Stimulated activated naive B cell treated with anti-CD40 and anti-IgM and Interleukin-4, amounts not matched to agents 10 μg/mL and 1 μg/mL and 100 μg/mL, for 72 hours (primary cell): ENCODE measurements at regions not wholly inside any gene's neighbourhood (a gene's known extent, or its start where the extent isn't known, plus 50 kb on each side); places are given as distances from the start of the nearest gene placed in this dataset.

Experiments
- ATAC-seq, 2 donors: fragments of 150-1000 bp; cut with Tn5 transposase; replicated peaks; 2 replicates each; pipeline ENCODE4 v1.10.0; 2021; ENCODE audit warnings: moderate library complexity in 1 of 2
- DNase-seq: peaks from one replicate; pipeline ENCODE4 v3.0.0; 2021
- H3K27ac Mint-ChIP-seq: one replicate; pipeline ENCODE4 v1.8.0; 2022; ENCODE audit warnings: mild to moderate bottlenecking, mixed read lengths
- H3K27me3 Mint-ChIP-seq, 2 donors: one replicate each; pipeline ENCODE4 v1.8.0; 2022; ENCODE audit warnings: mixed read lengths in 2 of 2
- H3K36me3 Mint-ChIP-seq, 2 donors: one replicate each; pipeline ENCODE4 v1.8.0; 2022; ENCODE audit warnings: mixed read lengths in 2 of 2, mild to moderate bottlenecking in 1 of 2
- H3K4me1 Mint-ChIP-seq, 2 donors: one replicate each; pipeline ENCODE4 v1.8.0; 2022; ENCODE audit warnings: mixed read lengths in 2 of 2, mild to moderate bottlenecking in 1 of 2
- H3K4me3 Mint-ChIP-seq, 2 donors: one replicate each; pipeline ENCODE4 v1.8.0; 2022; ENCODE audit warnings: mild to moderate bottlenecking in 2 of 2, mixed read lengths in 2 of 2, moderate library complexity in 1 of 2
- H3K9me3 Mint-ChIP-seq, 2 donors: one replicate each; pipeline ENCODE4 v1.8.0; 2022; ENCODE audit warnings: mixed read lengths in 2 of 2, mild to moderate bottlenecking in 1 of 2

DNA sequence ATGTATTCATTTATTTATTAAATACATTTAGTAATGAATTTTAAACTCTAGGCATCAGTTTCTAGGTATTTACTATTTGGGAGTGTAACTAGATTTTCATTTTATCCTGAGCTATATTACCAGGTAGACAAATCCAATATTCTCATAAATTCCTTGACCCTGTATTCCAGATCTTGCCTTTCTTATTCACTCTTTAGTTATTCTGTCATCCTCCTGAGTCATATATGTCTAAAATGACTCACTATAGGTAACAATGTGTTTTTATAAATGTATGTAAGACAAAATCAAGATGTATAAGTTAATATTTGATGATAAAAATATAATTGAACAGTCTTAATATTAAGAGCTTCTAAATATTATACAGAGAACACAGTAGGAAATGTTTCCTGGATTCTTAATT lies 642.1 kb upstream of the NRSN1 start:
- DNase-seq = no peak
- ATAC-seq = no peak
- Mint-ChIP-seq H3K36me3 (no peaks in the 10 kb centered on the region), H3K9me3 (peaks cover 5 to 8% of the 10 kb centered on the region in 2 donors), H3K27ac (no peak overlapping the region), H3K4me3 (no peak overlapping the region), H3K27me3 (no peaks in the 10 kb centered on the region), H3K4me1 (no peaks in the 10 kb centered on the region)

DNA sequence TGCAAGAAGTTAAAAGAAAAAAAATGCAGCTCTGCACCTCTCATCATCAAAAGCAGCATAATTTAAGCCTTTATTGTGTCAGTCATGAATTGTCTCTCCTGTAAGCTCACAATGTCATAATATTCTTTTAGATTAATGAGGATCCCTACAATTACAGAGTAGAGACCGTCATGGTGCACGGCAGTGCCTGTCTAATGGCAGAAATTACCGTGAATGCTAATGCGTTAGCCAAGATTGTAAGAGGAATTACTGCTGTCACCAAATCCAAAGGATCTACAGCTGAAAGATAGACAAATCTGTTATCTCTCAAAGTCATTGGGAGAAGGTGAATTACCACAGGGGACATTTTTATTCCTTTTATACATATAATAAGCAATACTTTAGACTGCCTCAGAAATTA lies 631.6 kb upstream of the NRSN1 start:
- no peak for DNase-seq
- ATAC-seq = no peak
- Mint-ChIP-seq H3K27me3 (no peaks in the 10 kb centered on the region), H3K36me3 (no peaks in the 10 kb centered on the region), H3K27ac (no peak overlapping the region), H3K4me3 (no peak overlapping the region), H3K4me1 (no peaks in the 10 kb centered on the region), H3K9me3 (peaks cover 7 to 10% of the 10 kb centered on the region in 2 donors)

- H3K36me3 Mint-ChIP-seq = no peaks in the 10 kb centered on the region
- DNase-seq = no peak
- no peaks in the 10 kb centered on the region for H3K27me3 Mint-ChIP-seq
- no peak overlapping the region for H3K4me3 Mint-ChIP-seq
- no peaks in the 10 kb centered on the region for H3K4me1 Mint-ChIP-seq
- peaks cover 0 to 5% of the 10 kb centered on the region in 2 donors for H3K9me3 Mint-ChIP-seq
- no peak overlapping the region for H3K27ac Mint-ChIP-seq
- ATAC-seq = no peak
These were observed 628.0 kb upstream of the NRSN1 start for GRCh38 chr6:23498013-23498412.

DNA sequence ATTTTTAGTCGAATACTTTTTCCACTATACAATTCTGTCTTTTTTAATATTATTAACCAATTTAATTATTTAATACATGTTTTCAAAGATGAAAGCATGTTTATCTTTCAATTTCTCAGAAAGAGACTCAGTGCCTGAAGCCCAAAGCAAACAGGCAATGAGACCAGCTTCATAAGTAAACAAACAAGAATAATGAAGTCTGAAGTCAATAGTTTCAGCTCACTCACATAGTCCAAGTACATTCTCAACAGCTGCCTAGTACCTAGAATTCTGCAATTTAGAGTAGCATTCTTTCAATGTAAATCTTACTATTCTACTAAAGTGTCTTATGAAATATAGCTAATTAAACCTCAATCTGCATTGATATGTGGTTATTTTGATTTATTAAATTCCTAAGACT lies 626.5 kb upstream of the NRSN1 start:
- Mint-ChIP-seq H3K4me1 (no peaks in the 10 kb centered on the region), H3K27ac (no peak overlapping the region), H3K9me3 (peaks cover 0 to 5% of the 10 kb centered on the region in 2 donors), H3K36me3 (no peaks in the 10 kb centered on the region), H3K4me3 (no peak overlapping the region), H3K27me3 (no peaks in the 10 kb centered on the region)
- DNase-seq = no peak
- no peak for ATAC-seq

GRCh38 chr6:23503173-23503572 lies 622.8 kb upstream of the NRSN1 start:
- Mint-ChIP-seq H3K27me3 (no peaks in the 10 kb centered on the region), H3K27ac (no peak overlapping the region), H3K36me3 (no peaks in the 10 kb centered on the region), H3K4me3 (no peak overlapping the region), H3K9me3 (peaks cover 0 to 5% of the 10 kb centered on the region in 2 donors), H3K4me1 (no peaks in the 10 kb centered on the region)
- ATAC-seq (no peak), DNase-seq (no peak)

GRCh38 chr6:23505026-23505425 lies 621.0 kb upstream of the NRSN1 start:
- Mint-ChIP-seq H3K9me3 (peaks cover 0 to 5% of the 10 kb centered on the region in 2 donors), H3K27me3 (no peaks in the 10 kb centered on the region), H3K4me1 (no peaks in the 10 kb centered on the region), H3K4me3 (no peak overlapping the region), H3K36me3 (no peaks in the 10 kb centered on the region), H3K27ac (no peak overlapping the region)
- DNase-seq (no peak), ATAC-seq (no peak)

DNA sequence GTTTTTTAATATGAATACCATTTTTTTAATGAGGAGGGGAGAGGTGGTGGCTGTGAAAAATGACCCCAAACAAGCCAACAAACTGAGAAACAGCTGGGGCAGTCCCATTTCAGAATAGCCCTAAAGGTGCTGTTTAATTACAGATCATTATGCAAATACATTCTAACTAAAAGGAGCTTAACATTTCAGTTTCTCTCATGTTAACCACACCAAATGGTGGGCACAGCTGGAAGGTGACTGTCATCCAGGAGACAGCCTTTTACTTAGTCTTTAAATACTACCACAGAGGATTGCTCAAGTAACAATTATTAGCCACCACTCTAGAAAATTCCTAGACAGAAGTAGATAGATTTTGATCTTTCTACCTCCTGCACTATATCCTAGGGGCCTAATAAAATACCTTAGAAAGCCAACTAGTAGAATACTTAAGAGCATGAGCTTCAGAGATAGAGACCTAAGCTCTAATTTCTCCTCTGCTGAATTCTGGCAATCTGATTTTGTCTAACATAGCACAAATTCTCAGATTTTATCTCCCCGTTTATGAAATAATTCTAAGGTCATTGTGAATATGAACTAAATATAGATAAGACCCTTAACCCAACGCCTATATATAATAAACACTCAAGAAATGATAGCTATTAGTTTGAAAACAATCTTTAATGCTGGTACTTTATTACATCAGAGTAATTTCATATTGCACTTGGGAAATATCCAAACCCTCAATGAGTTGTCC lies 615.1 kb upstream of the NRSN1 start:
- H3K4me3 Mint-ChIP-seq = no peak overlapping the region
- H3K9me3 Mint-ChIP-seq = peaks cover 0 to 7% of the 10 kb centered on the region in 2 donors
- no peaks in the 10 kb centered on the region for H3K27me3 Mint-ChIP-seq
- ATAC-seq = no peak
- no peaks in the 10 kb centered on the region for H3K36me3 Mint-ChIP-seq
- no peak overlapping the region for H3K27ac Mint-ChIP-seq
- no peak for DNase-seq
- no peaks in the 10 kb centered on the region for H3K4me1 Mint-ChIP-seq

- Mint-ChIP-seq H3K9me3 (peaks cover 0 to 7% of the 10 kb centered on the region in 2 donors), H3K4me1 (no peaks in the 10 kb centered on the region), H3K27ac (no peak overlapping the region), H3K36me3 (no peaks in the 10 kb centered on the region), H3K4me3 (no peak overlapping the region), H3K27me3 (no peaks in the 10 kb centered on the region)
- DNase-seq (no peak), ATAC-seq (no peak)
These were observed 614.2 kb upstream of the NRSN1 start for GRCh38 chr6:23511817-23512216.

GRCh38 chr6:23518294-23518693 lies 607.7 kb upstream of the NRSN1 start:
- Mint-ChIP-seq H3K9me3 (peaks cover 0 to 1% of the 10 kb centered on the region in 2 donors), H3K4me3 (no peak overlapping the region), H3K27ac (no peak overlapping the region), H3K27me3 (no peaks in the 10 kb centered on the region), H3K36me3 (no peaks in the 10 kb centered on the region), H3K4me1 (no peaks in the 10 kb centered on the region)
- ATAC-seq = no peak
- DNase-seq = no peak

- no peak overlapping the region for H3K4me3 Mint-ChIP-seq
- H3K9me3 Mint-ChIP-seq = peaks cover 4 to 5% of the 10 kb centered on the region in 2 donors
- H3K36me3 Mint-ChIP-seq = no peaks in the 10 kb centered on the region
- no peaks in the 10 kb centered on the region for H3K27me3 Mint-ChIP-seq
- H3K27ac Mint-ChIP-seq = no peak overlapping the region
- H3K4me1 Mint-ChIP-seq = no peaks in the 10 kb centered on the region
- ATAC-seq (no peak), DNase-seq (no peak)
These were observed 603.0 kb upstream of the NRSN1 start for GRCh38 chr6:23522792-23523547.

- DNase-seq (no peak), ATAC-seq (no peak)
- Mint-ChIP-seq H3K27me3 (no peaks in the 10 kb centered on the region), H3K4me3 (no peak overlapping the region), H3K9me3 (peaks cover 4 to 5% of the 10 kb centered on the region in 2 donors), H3K4me1 (no peaks in the 10 kb centered on the region), H3K27ac (no peak overlapping the region), H3K36me3 (no peaks in the 10 kb centered on the region)
These were observed 602.2 kb upstream of the NRSN1 start for GRCh38 chr6:23523771-23524170.

GRCh38 chr6:23524548-23524947 lies 601.5 kb upstream of the NRSN1 start:
- Mint-ChIP-seq H3K27ac (no peak overlapping the region), H3K9me3 (peaks cover 4 to 5% of the 10 kb centered on the region in 2 donors), H3K4me1 (no peaks in the 10 kb centered on the region), H3K36me3 (no peaks in the 10 kb centered on the region), H3K4me3 (no peak overlapping the region), H3K27me3 (no peaks in the 10 kb centered on the region)
- ATAC-seq = no peak
- no peak for DNase-seq

- H3K27me3 Mint-ChIP-seq = no peaks in the 10 kb centered on the region
- no peak overlapping the region for H3K4me3 Mint-ChIP-seq
- DNase-seq (no peak), ATAC-seq (no peak)
- no peaks in the 10 kb centered on the region for H3K4me1 Mint-ChIP-seq
- H3K27ac Mint-ChIP-seq = no peak overlapping the region
- no peaks in the 10 kb centered on the region for H3K36me3 Mint-ChIP-seq
- H3K9me3 Mint-ChIP-seq = peaks cover 3 to 4% of the 10 kb centered on the region in 2 donors
These were observed 599.5 kb upstream of the NRSN1 start for GRCh38 chr6:23526526-23526925.

- Mint-ChIP-seq H3K27me3 (no peaks in the 10 kb centered on the region), H3K9me3 (peaks cover 3 to 4% of the 10 kb centered on the region in 2 donors), H3K4me1 (no peaks in the 10 kb centered on the region), H3K27ac (no peak overlapping the region), H3K4me3 (no peak overlapping the region), H3K36me3 (no peaks in the 10 kb centered on the region)
- ATAC-seq = no peak
- DNase-seq = no peak
These were observed 596.1 kb upstream of the NRSN1 start for GRCh38 chr6:23529902-23530301.

DNA sequence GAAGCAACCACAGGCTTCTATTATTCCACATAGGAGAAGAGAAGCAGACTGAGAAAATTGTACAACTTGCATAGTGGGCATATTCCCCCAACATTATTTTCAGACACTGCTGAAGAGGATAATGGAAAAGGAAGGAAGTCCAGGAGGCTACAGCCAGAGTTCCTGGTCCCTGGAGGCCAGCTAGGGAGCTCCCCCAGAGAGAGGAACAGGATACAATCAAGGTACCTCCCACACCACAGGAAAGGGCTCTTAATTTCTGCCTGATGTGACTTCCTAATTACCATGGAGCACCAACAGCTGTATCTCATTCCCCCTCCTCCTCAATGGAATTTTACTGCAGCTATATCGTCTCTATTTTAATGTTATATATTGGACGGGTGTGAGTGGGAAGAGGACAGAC lies 594.3 kb upstream of the NRSN1 start:
- no peaks in the 10 kb centered on the region for H3K4me1 Mint-ChIP-seq
- no peak for ATAC-seq
- H3K27ac Mint-ChIP-seq = no peak overlapping the region
- DNase-seq = no peak
- no peaks in the 10 kb centered on the region for H3K27me3 Mint-ChIP-seq
- H3K9me3 Mint-ChIP-seq = peaks cover 3 to 4% of the 10 kb centered on the region in 2 donors
- H3K36me3 Mint-ChIP-seq = no peaks in the 10 kb centered on the region
- H3K4me3 Mint-ChIP-seq = no peak overlapping the region
